Smooth muscle cell (in vitro differentiated cells): ENCODE measurements at regions not wholly inside any gene's neighbourhood (a gene's known extent, or its start where the extent isn't known, plus 50 kb on each side); places are given as distances from the start of the nearest gene placed in this dataset.

ENCODE experiments used
- DNase-seq: peaks from one replicate; lab custom pipeline; 2025; ENCODE audit not compliant: unreplicated experiment; lab: John Stamatoyannopoulos, UW
- H2AFZ ChIP-seq: fragments of 200-600 bp; sonication (generic); 2 replicates; pipeline ENCODE4 v1.6.0; 2016; ENCODE audit warnings: antibody characterized with exemption, low read depth, mild to moderate bottlenecking
- H3F3A ChIP-seq: fragments of 200-600 bp; sonication (generic); 2 replicates; pipeline ENCODE4 v1.6.0; 2017; ENCODE audit warnings: antibody characterized with exemption, low read depth
- H3K27ac ChIP-seq: fragments of 200-600 bp; sonication (generic); 2 replicates; pipeline ENCODE4 v1.5.1; 2016; ENCODE audit warnings: low read depth, mild to moderate bottlenecking
- H3K27me3 ChIP-seq: fragments of 200-600 bp; sonication (generic); 2 replicates; pipeline ENCODE4 v1.6.1; 2016; ENCODE audit warnings: low read depth, mild to moderate bottlenecking
- H3K36me3 ChIP-seq: fragments of 200-600 bp; sonication (generic); 2 replicates; pipeline ENCODE4 v1.5.1; 2016; ENCODE audit warnings: low read depth
- H3K4me1 ChIP-seq: fragments of 200-600 bp; sonication (generic); 2 replicates; pipeline ENCODE4 v1.5.1; 2016; ENCODE audit warnings: low read depth
- H3K4me2 ChIP-seq: fragments of 200-600 bp; sonication (generic); 2 replicates; pipeline ENCODE4 v1.6.0; 2016; ENCODE audit warnings: mild to moderate bottlenecking
- H3K4me3 ChIP-seq: fragments of 200-600 bp; sonication (generic); 2 replicates; pipeline ENCODE4 v1.5.1; 2016; ENCODE audit warnings: mild to moderate bottlenecking
- H3K79me2 ChIP-seq: fragments of 200-600 bp; sonication (generic); 2 replicates; pipeline ENCODE4 v1.6.0; 2016; ENCODE audit warnings: low read depth, mild to moderate bottlenecking
- H3K9ac ChIP-seq: fragments of 200-600 bp; sonication (generic); 2 replicates; pipeline ENCODE4 v1.6.0; 2016; ENCODE audit warnings: low read depth
- H3K9me3 ChIP-seq: fragments of 200-600 bp; sonication (generic); replicated peaks from 2 replicates; pipeline ENCODE4 v1.5.1; 2016; ENCODE audit warnings: low read depth
- H4K20me1 ChIP-seq: fragments of 200-600 bp; sonication (generic); 2 replicates; pipeline ENCODE4 v1.6.0; 2016; ENCODE audit warnings: low read depth
- CTCF ChIP-seq: fragments of 200-600 bp; sonication (generic); IDR thresholded peaks from 2 replicates; pipeline ENCODE4 v1.5.1; 2017; ENCODE audit warnings: borderline replicate concordance, mild to moderate bottlenecking, antibody characterized with exemption; ENCODE audit not compliant: insufficient read depth, poor library complexity, severe bottlenecking
- WGBS: methylation state at CpG from one replicate; pipeline ENCODE4 v1.1.7; 2016; ENCODE audit warnings: low lambda C conversion rate; 5-methylcytosine and 5-hydroxymethylcytosine counted together

GRCh38 chr2:189302274-189302948, 122.8 kb upstream of the COL5A2 start:
- 78% methylated on average over 5 of the region's 5 CpGs for WGBS
- no peaks in the 10 kb centered on the region for H3F3A ChIP-seq
- H3K36me3 ChIP-seq = no peaks in the 10 kb centered on the region
- H3K4me3 ChIP-seq = no peak overlapping the region
- H3K79me2 ChIP-seq = no peaks in the 10 kb centered on the region
- no peak overlapping the region for H2AFZ ChIP-seq
- no peaks in the 10 kb centered on the region for H3K9me3 ChIP-seq
- no peak for TF ChIP-seq CTCF
- no peaks in the 10 kb centered on the region for H4K20me1 ChIP-seq
- H3K9ac ChIP-seq = no peak overlapping the region
- no peak overlapping the region for H3K4me2 ChIP-seq
- H3K27ac ChIP-seq = peak overlapping the region; percentile 64
- no peak for DNase-seq
- H3K27me3 ChIP-seq = no peaks in the 10 kb centered on the region
- H3K4me1 ChIP-seq = peaks cover 5% of the 10 kb centered on the region

DNA sequence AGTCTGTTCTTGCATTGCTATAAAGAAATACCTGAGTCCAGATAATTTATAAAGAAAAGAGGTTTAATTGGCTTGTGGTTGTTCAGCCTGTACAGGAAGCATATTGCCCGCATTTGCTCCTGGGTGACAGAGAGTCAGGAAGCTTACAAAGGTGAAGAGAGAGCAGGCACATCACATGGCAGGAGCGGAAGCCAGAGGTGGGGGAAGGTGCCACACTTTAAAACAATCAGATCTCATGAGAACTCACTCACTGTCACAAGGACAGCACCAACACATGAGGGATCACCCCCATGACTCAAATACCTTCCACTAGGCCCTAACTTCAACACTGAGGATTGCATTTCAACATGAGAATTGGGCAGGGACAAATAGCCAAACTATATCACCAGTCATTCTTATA, 124.8 kb upstream of the COL5A2 start:
- Histone ChIP-seq H3K27me3 (no peaks in the 10 kb centered on the region), H3K4me3 (no peak overlapping the region), H3K4me2 (no peak overlapping the region), H3K9me3 (no peaks in the 10 kb centered on the region), H2AFZ (no peak overlapping the region), H3K27ac (no peak overlapping the region), H3K4me1 (no peaks in the 10 kb centered on the region), H3K36me3 (no peaks in the 10 kb centered on the region), H3F3A (no peaks in the 10 kb centered on the region), H4K20me1 (no peaks in the 10 kb centered on the region), H3K79me2 (no peaks in the 10 kb centered on the region), H3K9ac (no peak overlapping the region)
- TF ChIP-seq CTCF = no peak
- no peak for DNase-seq
- WGBS = 90% methylated on average over 2 of the region's 2 CpGs

DNA sequence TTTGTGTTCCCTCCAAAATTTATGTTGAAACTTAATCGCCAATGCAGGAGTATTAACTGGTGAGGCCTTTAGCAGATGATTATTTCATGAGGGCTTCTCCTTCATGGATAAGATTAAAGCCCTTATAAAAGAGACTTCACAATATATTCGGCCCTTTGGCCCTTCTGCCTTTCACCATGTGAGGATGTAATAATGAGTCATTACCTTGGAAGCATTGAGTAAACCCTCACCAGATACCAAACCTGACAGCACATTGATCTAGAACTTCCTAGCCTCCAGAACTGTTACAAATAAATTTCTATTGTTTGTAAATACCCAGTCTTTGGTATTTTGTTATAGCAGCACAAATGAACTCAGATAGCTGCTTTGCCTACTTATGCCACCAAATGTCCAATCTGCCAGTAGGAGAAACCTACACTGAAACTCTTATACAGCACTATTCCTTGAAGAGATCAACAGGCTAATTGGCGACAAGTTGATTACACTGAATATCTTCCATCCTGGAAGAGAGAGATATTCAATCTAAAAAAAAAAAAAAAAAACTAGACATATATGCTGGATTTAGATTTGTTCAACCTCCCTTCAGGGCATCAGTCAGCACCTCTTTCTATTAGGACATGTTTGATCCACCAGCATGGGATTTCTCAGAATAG, 125.9 kb upstream of the COL5A2 start:
- 69% methylated on average over 3 of the region's 3 CpGs for WGBS
- Histone ChIP-seq H3K9ac (no peak overlapping the region), H3F3A (no peaks in the 10 kb centered on the region), H2AFZ (no peak overlapping the region), H3K27me3 (no peaks in the 10 kb centered on the region), H3K79me2 (no peaks in the 10 kb centered on the region), H3K36me3 (no peaks in the 10 kb centered on the region), H3K9me3 (no peaks in the 10 kb centered on the region), H3K4me1 (no peaks in the 10 kb centered on the region), H3K4me2 (no peak overlapping the region), H3K27ac (no peak overlapping the region), H3K4me3 (no peak overlapping the region), H4K20me1 (no peaks in the 10 kb centered on the region)
- DNase-seq = no peak
- TF ChIP-seq CTCF = no peak

GRCh38 chr2:189306525-189306924, 127.0 kb upstream of the COL5A2 start:
- no peak for TF ChIP-seq CTCF
- no peaks in the 10 kb centered on the region for H3F3A ChIP-seq
- DNase-seq = no peak
- H2AFZ ChIP-seq = no peak overlapping the region
- H3K9me3 ChIP-seq = no peaks in the 10 kb centered on the region
- no peaks in the 10 kb centered on the region for H3K27me3 ChIP-seq
- WGBS = 95% methylated on average over 2 of the region's 2 CpGs
- no peaks in the 10 kb centered on the region for H3K79me2 ChIP-seq
- no peak overlapping the region for H3K4me3 ChIP-seq
- no peak overlapping the region for H3K9ac ChIP-seq
- no peak overlapping the region for H3K4me2 ChIP-seq
- H3K36me3 ChIP-seq = no peaks in the 10 kb centered on the region
- no peaks in the 10 kb centered on the region for H3K4me1 ChIP-seq
- H4K20me1 ChIP-seq = no peaks in the 10 kb centered on the region
- no peak overlapping the region for H3K27ac ChIP-seq
